ENCODE measurements at regions not wholly inside any gene's neighbourhood (a gene's known extent, or its start where the extent isn't known, plus 50 kb on each side); places are given as distances from the start of the nearest gene placed in this dataset.

- TF ChIP-seq CTCF (conservative IDR thresholded peaks at IDR 0.05; ENCODE audit: low read depth in 2 of 2) (no peak), STAT1 (IDR thresholded peaks at IDR 0.05; ENCODE audit: unreplicated experiment) (no peak), POLR2AphosphoS5 (IDR thresholded peaks at IDR 0.05; ENCODE audit: low read depth) (no peak), ZNF114 (CRISPR knock-in tag; IDR thresholded peaks at IDR 0.05) (no peak), EZH2phosphoT487 (IDR thresholded peaks at IDR 0.05; ENCODE audit: unreplicated experiment) (no peak), JUNB (IDR thresholded peaks at IDR 0.05; ENCODE audit: unreplicated experiment) (no peak)
- TF ChIP-seq, protein P1, sequence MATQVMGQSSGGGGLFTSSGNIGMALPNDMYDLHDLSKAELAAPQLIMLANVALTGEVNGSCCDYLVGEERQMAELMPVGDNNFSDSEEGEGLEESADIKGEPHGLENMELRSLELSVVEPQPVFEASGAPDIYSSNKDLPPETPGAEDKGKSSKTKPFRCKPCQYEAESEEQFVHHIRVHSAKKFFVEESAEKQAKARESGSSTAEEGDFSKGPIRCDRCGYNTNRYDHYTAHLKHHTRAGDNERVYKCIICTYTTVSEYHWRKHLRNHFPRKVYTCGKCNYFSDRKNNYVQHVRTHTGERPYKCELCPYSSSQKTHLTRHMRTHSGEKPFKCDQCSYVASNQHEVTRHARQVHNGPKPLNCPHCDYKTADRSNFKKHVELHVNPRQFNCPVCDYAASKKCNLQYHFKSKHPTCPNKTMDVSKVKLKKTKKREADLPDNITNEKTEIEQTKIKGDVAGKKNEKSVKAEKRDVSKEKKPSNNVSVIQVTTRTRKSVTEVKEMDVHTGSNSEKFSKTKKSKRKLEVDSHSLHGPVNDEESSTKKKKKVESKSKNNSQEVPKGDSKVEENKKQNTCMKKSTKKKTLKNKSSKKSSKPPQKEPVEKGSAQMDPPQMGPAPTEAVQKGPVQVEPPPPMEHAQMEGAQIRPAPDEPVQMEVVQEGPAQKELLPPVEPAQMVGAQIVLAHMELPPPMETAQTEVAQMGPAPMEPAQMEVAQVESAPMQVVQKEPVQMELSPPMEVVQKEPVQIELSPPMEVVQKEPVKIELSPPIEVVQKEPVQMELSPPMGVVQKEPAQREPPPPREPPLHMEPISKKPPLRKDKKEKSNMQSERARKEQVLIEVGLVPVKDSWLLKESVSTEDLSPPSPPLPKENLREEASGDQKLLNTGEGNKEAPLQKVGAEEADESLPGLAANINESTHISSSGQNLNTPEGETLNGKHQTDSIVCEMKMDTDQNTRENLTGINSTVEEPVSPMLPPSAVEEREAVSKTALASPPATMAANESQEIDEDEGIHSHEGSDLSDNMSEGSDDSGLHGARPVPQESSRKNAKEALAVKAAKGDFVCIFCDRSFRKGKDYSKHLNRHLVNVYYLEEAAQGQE (IDR thresholded peaks at IDR 0.05; ENCODE audit: unreplicated experiment), result no peak
These were observed 526.6 kb upstream of the SEL1L start (continued) for GRCh38 chr14:82060219-82060618.

DNA sequence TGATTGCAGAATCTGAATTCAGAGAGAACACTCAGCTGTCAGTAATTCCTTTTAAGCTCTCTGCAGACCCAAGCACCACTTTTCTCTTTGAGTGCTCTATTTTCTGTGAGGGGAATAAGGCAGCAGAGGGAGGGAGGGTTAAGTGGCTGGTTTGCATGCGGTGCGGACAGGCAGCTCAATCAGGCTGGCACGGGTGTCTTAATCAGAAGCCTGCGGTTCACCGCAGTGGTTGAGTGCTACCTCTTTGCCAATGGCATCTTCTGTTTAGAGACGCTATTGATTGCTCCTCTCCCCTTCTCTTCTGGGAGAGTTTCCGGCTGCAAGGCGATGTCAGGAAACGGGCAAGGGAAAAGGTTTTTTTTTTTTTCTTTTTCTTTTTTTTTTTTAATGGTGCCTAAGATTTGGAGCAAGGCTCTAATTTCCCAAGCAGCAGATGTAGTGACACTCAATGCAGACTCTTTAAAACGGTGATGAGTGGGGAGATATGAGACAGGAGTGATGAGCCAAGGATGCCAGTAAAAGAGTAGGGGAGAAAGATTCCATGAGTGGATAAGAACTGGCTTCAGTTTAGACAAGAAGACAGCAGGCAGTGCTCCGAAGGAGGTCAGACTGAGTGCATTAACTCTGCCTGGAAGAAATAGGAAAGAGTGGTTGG, 533.7 kb upstream of the SEL1L start:
- Mint-ChIP-seq H3K4me1 (no peaks in the 10 kb centered on the region), H3K27ac (no peak overlapping the region)
- no peaks in the 10 kb centered on the region for H3K79me2 ChIP-seq (replicated peaks; ENCODE audit: insufficient read depth)
- TF ChIP-seq CREB1 (CRISPR knock-in tag; IDR thresholded peaks at IDR 0.05; ENCODE audit: low read depth) (no peak), NANOG (IDR thresholded peaks at IDR 0.05; ENCODE audit: borderline replicate concordance) (no peak), ZNF462 (CRISPR knock-in tag; IDR thresholded peaks at IDR 0.05) (no peak), EZH2phosphoT487 (IDR thresholded peaks at IDR 0.05; ENCODE audit: unreplicated experiment) (no peak), STAT1 (IDR thresholded peaks at IDR 0.05; ENCODE audit: unreplicated experiment) (no peak)
- TF ChIP-seq, protein P2, sequence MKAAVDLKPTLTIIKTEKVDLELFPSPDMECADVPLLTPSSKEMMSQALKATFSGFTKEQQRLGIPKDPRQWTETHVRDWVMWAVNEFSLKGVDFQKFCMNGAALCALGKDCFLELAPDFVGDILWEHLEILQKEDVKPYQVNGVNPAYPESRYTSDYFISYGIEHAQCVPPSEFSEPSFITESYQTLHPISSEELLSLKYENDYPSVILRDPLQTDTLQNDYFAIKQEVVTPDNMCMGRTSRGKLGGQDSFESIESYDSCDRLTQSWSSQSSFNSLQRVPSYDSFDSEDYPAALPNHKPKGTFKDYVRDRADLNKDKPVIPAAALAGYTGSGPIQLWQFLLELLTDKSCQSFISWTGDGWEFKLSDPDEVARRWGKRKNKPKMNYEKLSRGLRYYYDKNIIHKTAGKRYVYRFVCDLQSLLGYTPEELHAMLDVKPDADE (IDR thresholded peaks at IDR 0.05), result no peak

More for the DNA sequence above, 533.7 kb upstream of the SEL1L start:
- no peaks in the 10 kb centered on the region for H3K36me3 ChIP-seq (ENCODE audit: insufficient read depth)
- ATAC-seq (no peak), DNase-seq (ENCODE audit: low spot score) (no peak)
- Mint-ChIP-seq H3K4me3 (no peak overlapping the region), H3K36me3 (ENCODE audit: low read depth) (peaks cover 39% of the 10 kb centered on the region), H3K27me3 (ENCODE audit: insufficient read depth, low read depth, poor library complexity) (peaks cover 4% of the 10 kb centered on the region), H3K9me3 (peaks cover 90% of the 10 kb centered on the region)
- H3F3A ChIP-seq (replicated peaks; ENCODE audit: low read depth), result no peaks in the 10 kb centered on the region
- no peak overlapping the region for H3K4me2 ChIP-seq
- H3K9me2 ChIP-seq (ENCODE audit: insufficient read depth), result peaks cover 6% of the 10 kb centered on the region; the same call in 1 of the 2 replicates
- H3K27ac ChIP-seq (ENCODE audit: low read depth), result no peak overlapping the region
- no peaks in the 10 kb centered on the region for H4K20me1 ChIP-seq (replicated peaks; ENCODE audit: insufficient read depth)
- H3K27me3 ChIP-seq (ENCODE audit: insufficient read depth), result no peaks in the 10 kb centered on the region
- H3K4me1 ChIP-seq (ENCODE audit: insufficient read depth), result no peaks in the 10 kb centered on the region
- H3K4me3 ChIP-seq, result no peak overlapping the region
- no peak overlapping the region for H2AFZ ChIP-seq

Data from GM23338 (cell line).